ENCODE measurements at regions not wholly inside any gene's neighbourhood (a gene's known extent, or its start where the extent isn't known, plus 50 kb on each side); places are given as distances from the start of the nearest gene placed in this dataset.

- Histone ChIP-seq H3K4me1 (ENCODE audit: control insufficient read depth, insufficient read depth, low read length) (no peaks in the 10 kb centered on the region), H3K27me3 (ENCODE audit: control insufficient read depth, insufficient read depth, low read length) (no peaks in the 10 kb centered on the region), H3K9me3 (ENCODE audit: control insufficient read depth, insufficient read depth, low read length) (no peaks in the 10 kb centered on the region), H3K4me3 (ENCODE audit: low read length) (no peak overlapping the region), H3K27ac (ENCODE audit: low read length) (no peak overlapping the region), H3K36me3 (ENCODE audit: control insufficient read depth, insufficient read depth, low read length) (no peaks in the 10 kb centered on the region)
- no peak for DNase-seq (ENCODE audit: low read depth, low spot score)
- WGBS (ENCODE audit: insufficient coverage, insufficient read length) = no CpG with 5 or more reads among the region's 1 CpG
These were observed 510.5 kb downstream of the PLPP3 start for GRCh38 chr1:56068908-56069307.

- Histone ChIP-seq H3K27ac (ENCODE audit: low read length) (no peak overlapping the region), H3K36me3 (ENCODE audit: control insufficient read depth, insufficient read depth, low read length) (no peaks in the 10 kb centered on the region), H3K4me3 (ENCODE audit: low read length) (no peak overlapping the region), H3K4me1 (ENCODE audit: control insufficient read depth, insufficient read depth, low read length) (no peaks in the 10 kb centered on the region), H3K9me3 (ENCODE audit: control insufficient read depth, insufficient read depth, low read length) (no peaks in the 10 kb centered on the region), H3K27me3 (ENCODE audit: control insufficient read depth, insufficient read depth, low read length) (no peaks in the 10 kb centered on the region)
- no CpG with 5 or more reads among the region's 6 CpGs for WGBS (ENCODE audit: insufficient coverage, insufficient read length)
- no peak for DNase-seq (ENCODE audit: low read depth, low spot score)
These were observed 511.2 kb downstream of the PLPP3 start for GRCh38 chr1:56068210-56068609.

- DNase-seq (ENCODE audit: low read depth, low spot score) = no peak
- Histone ChIP-seq H3K9me3 (ENCODE audit: control insufficient read depth, insufficient read depth, low read length) (no peaks in the 10 kb centered on the region), H3K4me3 (ENCODE audit: low read length) (no peak overlapping the region), H3K27ac (ENCODE audit: low read length) (no peak overlapping the region), H3K4me1 (ENCODE audit: control insufficient read depth, insufficient read depth, low read length) (no peaks in the 10 kb centered on the region), H3K36me3 (ENCODE audit: control insufficient read depth, insufficient read depth, low read length) (no peaks in the 10 kb centered on the region), H3K27me3 (ENCODE audit: control insufficient read depth, insufficient read depth, low read length) (no peaks in the 10 kb centered on the region)
- no CpG with 5 or more reads among the region's 3 CpGs for WGBS (ENCODE audit: insufficient coverage, insufficient read length)
These were observed 513.6 kb downstream of the PLPP3 start for GRCh38 chr1:56065729-56066128.

GRCh38 chr1:56064705-56065104 lies 514.7 kb downstream of the PLPP3 start:
- H3K27ac ChIP-seq (ENCODE audit: low read length) = no peak overlapping the region
- no peaks in the 10 kb centered on the region for H3K9me3 ChIP-seq (ENCODE audit: control insufficient read depth, insufficient read depth, low read length)
- no peaks in the 10 kb centered on the region for H3K4me1 ChIP-seq (ENCODE audit: control insufficient read depth, insufficient read depth, low read length)
- no peaks in the 10 kb centered on the region for H3K27me3 ChIP-seq (ENCODE audit: control insufficient read depth, insufficient read depth, low read length)
- no CpG with 5 or more reads among the region's 3 CpGs for WGBS (ENCODE audit: insufficient coverage, insufficient read length)
- no peaks in the 10 kb centered on the region for H3K36me3 ChIP-seq (ENCODE audit: control insufficient read depth, insufficient read depth, low read length)
- no peak overlapping the region for H3K4me3 ChIP-seq (ENCODE audit: low read length)
- no peak for DNase-seq (ENCODE audit: low read depth, low spot score)

GRCh38 chr1:56063461-56063860 lies 515.9 kb downstream of the PLPP3 start:
- Histone ChIP-seq H3K36me3 (ENCODE audit: control insufficient read depth, insufficient read depth, low read length) (no peaks in the 10 kb centered on the region), H3K27ac (ENCODE audit: low read length) (no peak overlapping the region)

GRCh38 chr1:56062625-56063024 lies 516.7 kb downstream of the PLPP3 start:
- H3K36me3 ChIP-seq (ENCODE audit: control insufficient read depth, insufficient read depth, low read length) = no peaks in the 10 kb centered on the region
- no peaks in the 10 kb centered on the region for H3K9me3 ChIP-seq (ENCODE audit: control insufficient read depth, insufficient read depth, low read length)
- no peak overlapping the region for H3K27ac ChIP-seq (ENCODE audit: low read length)
- H3K27me3 ChIP-seq (ENCODE audit: control insufficient read depth, insufficient read depth, low read length) = no peaks in the 10 kb centered on the region
- H3K4me1 ChIP-seq (ENCODE audit: control insufficient read depth, insufficient read depth, low read length) = no peaks in the 10 kb centered on the region
- DNase-seq (ENCODE audit: low read depth, low spot score) = no peak
- no peak overlapping the region for H3K4me3 ChIP-seq (ENCODE audit: low read length)
- WGBS (ENCODE audit: insufficient coverage, insufficient read length) = no CpG with 5 or more reads among the region's 4 CpGs

More at GRCh38 chr1:56063461-56063860, 515.9 kb downstream of the PLPP3 start:
- H3K9me3 ChIP-seq (ENCODE audit: control insufficient read depth, insufficient read depth, low read length) = no peaks in the 10 kb centered on the region
- no peak for DNase-seq (ENCODE audit: low read depth, low spot score)
- WGBS (ENCODE audit: insufficient coverage, insufficient read length) = no CpG with 5 or more reads among the region's 4 CpGs
- no peak overlapping the region for H3K4me3 ChIP-seq (ENCODE audit: low read length)
- H3K4me1 ChIP-seq (ENCODE audit: control insufficient read depth, insufficient read depth, low read length) = no peaks in the 10 kb centered on the region
- no peaks in the 10 kb centered on the region for H3K27me3 ChIP-seq (ENCODE audit: control insufficient read depth, insufficient read depth, low read length)

- no peaks in the 10 kb centered on the region for H3K9me3 ChIP-seq (ENCODE audit: control insufficient read depth, insufficient read depth, low read length)
- H3K36me3 ChIP-seq (ENCODE audit: control insufficient read depth, insufficient read depth, low read length) = no peaks in the 10 kb centered on the region
- no peak for DNase-seq (ENCODE audit: low read depth, low spot score)
- H3K4me3 ChIP-seq (ENCODE audit: low read length) = no peak overlapping the region
- H3K27ac ChIP-seq (ENCODE audit: low read length) = no peak overlapping the region
- no peaks in the 10 kb centered on the region for H3K4me1 ChIP-seq (ENCODE audit: control insufficient read depth, insufficient read depth, low read length)
- H3K27me3 ChIP-seq (ENCODE audit: control insufficient read depth, insufficient read depth, low read length) = no peaks in the 10 kb centered on the region
These were observed 517.5 kb downstream of the PLPP3 start for GRCh38 chr1:56061824-56062223.

GRCh38 chr1:56060906-56061305 lies 518.5 kb downstream of the PLPP3 start:
- Histone ChIP-seq H3K4me1 (ENCODE audit: control insufficient read depth, insufficient read depth, low read length) (no peaks in the 10 kb centered on the region), H3K27me3 (ENCODE audit: control insufficient read depth, insufficient read depth, low read length) (no peaks in the 10 kb centered on the region), H3K4me3 (ENCODE audit: low read length) (no peak overlapping the region), H3K27ac (ENCODE audit: low read length) (no peak overlapping the region), H3K9me3 (ENCODE audit: control insufficient read depth, insufficient read depth, low read length) (no peaks in the 10 kb centered on the region), H3K36me3 (ENCODE audit: control insufficient read depth, insufficient read depth, low read length) (no peaks in the 10 kb centered on the region)
- no peak for DNase-seq (ENCODE audit: low read depth, low spot score)
- no CpG with 5 or more reads among the region's 1 CpG for WGBS (ENCODE audit: insufficient coverage, insufficient read length)

GRCh38 chr1:56057466-56058405 lies 521.6 kb downstream of the PLPP3 start:
- Histone ChIP-seq H3K27me3 (ENCODE audit: control insufficient read depth, insufficient read depth, low read length) (no peaks in the 10 kb centered on the region), H3K4me1 (ENCODE audit: control insufficient read depth, insufficient read depth, low read length) (no peaks in the 10 kb centered on the region), H3K9me3 (ENCODE audit: control insufficient read depth, insufficient read depth, low read length) (no peaks in the 10 kb centered on the region), H3K4me3 (ENCODE audit: low read length) (no peak overlapping the region), H3K27ac (ENCODE audit: low read length) (no peak overlapping the region), H3K36me3 (ENCODE audit: control insufficient read depth, insufficient read depth, low read length) (no peaks in the 10 kb centered on the region)
- no CpG with 5 or more reads among the region's 5 CpGs for WGBS (ENCODE audit: insufficient coverage, insufficient read length)
- DNase-seq (ENCODE audit: low read depth, low spot score) = no peak

- DNase-seq (ENCODE audit: low read depth, low spot score) = no peak
- WGBS (ENCODE audit: insufficient coverage, insufficient read length) = no CpG with 5 or more reads among the region's 9 CpGs
- no peaks in the 10 kb centered on the region for H3K4me1 ChIP-seq (ENCODE audit: control insufficient read depth, insufficient read depth, low read length)
- H3K4me3 ChIP-seq (ENCODE audit: low read length) = no peak overlapping the region
- H3K9me3 ChIP-seq (ENCODE audit: control insufficient read depth, insufficient read depth, low read length) = no peaks in the 10 kb centered on the region
- no peaks in the 10 kb centered on the region for H3K27me3 ChIP-seq (ENCODE audit: control insufficient read depth, insufficient read depth, low read length)
- H3K27ac ChIP-seq (ENCODE audit: low read length) = no peak overlapping the region
- no peaks in the 10 kb centered on the region for H3K36me3 ChIP-seq (ENCODE audit: control insufficient read depth, insufficient read depth, low read length)
These were observed 522.7 kb downstream of the PLPP3 start for GRCh38 chr1:56056438-56057287.
